Nephron (organoid): ENCODE measurements at regions not wholly inside any gene's neighbourhood (a gene's known extent, or its start where the extent isn't known, plus 50 kb on each side); places are given as distances from the start of the nearest gene placed in this dataset.
"Not testable (repeated sequence)": the region's sequence is repeated elsewhere in the genome, so short reads cannot be mapped to it uniquely, and the experiment has no call there.

Source experiments
- H3K27ac Mint-ChIP-seq, 3 experiments: 2 replicates each; pipeline ENCODE4 v1.8.0; 2020; ENCODE audit warnings: mixed read lengths in 3 of 3, mild to moderate bottlenecking in 2 of 3, moderate library complexity in 1 of 3
- H3K27me3 Mint-ChIP-seq: 2 replicates; pipeline ENCODE4 v1.8.0; 2021; ENCODE audit warnings: low read depth, mild to moderate bottlenecking, moderate library complexity, mixed read lengths
- H3K36me3 Mint-ChIP-seq: 2 replicates; pipeline ENCODE4 v1.8.0; 2020; ENCODE audit warnings: low read depth, mixed read lengths
- H3K4me1 Mint-ChIP-seq: 2 replicates; pipeline ENCODE4 v1.8.0; 2020; ENCODE audit warnings: mixed read lengths
- H3K4me3 Mint-ChIP-seq, 3 experiments: 2 replicates each; pipeline ENCODE4 v1.8.0; 2020; ENCODE audit warnings: mild to moderate bottlenecking in 3 of 3, mixed read lengths in 3 of 3, moderate library complexity in 2 of 3
- H3K9me3 Mint-ChIP-seq: 2 replicates; pipeline ENCODE4 v1.8.0; 2020; ENCODE audit warnings: mixed read lengths
- CTCF ChIP-seq, 3 experiments: fragments of 200-600 bp; sonication (generic); IDR thresholded peaks; one replicate each; pipeline ENCODE4 v1.5.0; 2021; ENCODE audit warnings: antibody characterized with exemption in 3 of 3; ENCODE audit not compliant: unreplicated experiment in 3 of 3

GRCh38 chr2:208916881-208917280, 507.0 kb upstream of the MAP2 start:
- no peak overlapping the region for H3K27ac Mint-ChIP-seq
- H3K4me1 Mint-ChIP-seq: no peaks in the 10 kb centered on the region
- no peak overlapping the region for H3K4me3 Mint-ChIP-seq
- TF ChIP-seq CTCF (IDR thresholded peaks at IDR 0.05; ENCODE audit: unreplicated experiment in 3 of 3): no peak
- no peaks in the 10 kb centered on the region for H3K9me3 Mint-ChIP-seq
- no peaks in the 10 kb centered on the region for H3K36me3 Mint-ChIP-seq
- no peaks in the 10 kb centered on the region for H3K27me3 Mint-ChIP-seq

GRCh38 chr2:208921358-208921757, 502.5 kb upstream of the MAP2 start:
- not testable (repeated sequence) for H3K4me1 Mint-ChIP-seq, H3K27ac Mint-ChIP-seq, H3K4me3 Mint-ChIP-seq, H3K36me3 Mint-ChIP-seq, H3K27me3 Mint-ChIP-seq, H3K9me3 Mint-ChIP-seq

- H3K4me1 Mint-ChIP-seq: no peaks in the 10 kb centered on the region
- peaks cover 1% of the 10 kb centered on the region for H3K9me3 Mint-ChIP-seq
- no peak overlapping the region for H3K4me3 Mint-ChIP-seq
- H3K27ac Mint-ChIP-seq: no peak overlapping the region
- H3K36me3 Mint-ChIP-seq: no peaks in the 10 kb centered on the region
- no peak for TF ChIP-seq CTCF (IDR thresholded peaks at IDR 0.05; ENCODE audit: unreplicated experiment in 3 of 3)
- no peaks in the 10 kb centered on the region for H3K27me3 Mint-ChIP-seq
Measured at GRCh38 chr2:208927867-208928266, 496.0 kb upstream of the MAP2 start.

- TF ChIP-seq CTCF (IDR thresholded peaks at IDR 0.05; ENCODE audit: unreplicated experiment in 3 of 3): no peak
- Mint-ChIP-seq H3K9me3 (no peaks in the 10 kb centered on the region), H3K27me3 (no peaks in the 10 kb centered on the region), H3K36me3 (no peaks in the 10 kb centered on the region), H3K27ac (no peak overlapping the region), H3K4me1 (no peaks in the 10 kb centered on the region), H3K4me3 (no peak overlapping the region)
Measured at GRCh38 chr2:208929139-208929864, 494.5 kb upstream of the MAP2 start.

- no peaks in the 10 kb centered on the region for H3K9me3 Mint-ChIP-seq
Measured at GRCh38 chr2:208929894-208930427, 493.9 kb upstream of the MAP2 start.

GRCh38 chr2:208935531-208935930, 488.3 kb upstream of the MAP2 start:
- no peaks in the 10 kb centered on the region for H3K4me1 Mint-ChIP-seq
- no peak overlapping the region for H3K27ac Mint-ChIP-seq
- H3K4me3 Mint-ChIP-seq: no peak overlapping the region
- no peaks in the 10 kb centered on the region for H3K36me3 Mint-ChIP-seq
- H3K27me3 Mint-ChIP-seq: no peaks in the 10 kb centered on the region
- no peaks in the 10 kb centered on the region for H3K9me3 Mint-ChIP-seq
- TF ChIP-seq CTCF (IDR thresholded peaks at IDR 0.05; ENCODE audit: unreplicated experiment in 3 of 3): no peak

More at GRCh38 chr2:208929894-208930427, 493.9 kb upstream of the MAP2 start:
- no peak for TF ChIP-seq CTCF (IDR thresholded peaks at IDR 0.05; ENCODE audit: unreplicated experiment in 3 of 3)
- H3K4me1 Mint-ChIP-seq: no peaks in the 10 kb centered on the region
- no peak overlapping the region for H3K27ac Mint-ChIP-seq
- H3K4me3 Mint-ChIP-seq: no peak overlapping the region
- no peaks in the 10 kb centered on the region for H3K27me3 Mint-ChIP-seq
- H3K36me3 Mint-ChIP-seq: no peaks in the 10 kb centered on the region
